HepG2 (cell line): ENCODE measurements at regions not wholly inside any gene's neighbourhood (a gene's known extent, or its start where the extent isn't known, plus 50 kb on each side); places are given as distances from the start of the nearest gene placed in this dataset.

Source experiments
- ATAC-seq: fragments of 200-7000 bp; cut with Tn5 transposase; 3 replicates; pipeline ENCODE4 v1.9.1; 2020; ENCODE audit warnings: mild to moderate bottlenecking, moderate library complexity
- BruUV-seq: library from RNA; stranded (reverse); fragments of 400-500 nt; replicated peaks from 2 replicates; lab custom pipeline; 2021; lab: Mats Ljungman, UMichigan
- CTCF ChIA-PET: fragments of 300-600 bp; formaldehyde crosslinking; extraction: SDS; loops from one replicate; lab custom pipeline; 2021; ENCODE audit warnings: low total read pairs, inconsistent platforms, low intra/inter-chr PET ratio; lab: Yijun Ruan, JAX
- POLR2A ChIA-PET: fragments of 350-600 bp; sonication (Branson Sonifier 250); formaldehyde crosslinking; loops from one replicate; lab custom pipeline; 2020; ENCODE audit warnings: antibody characterized with exemption, inconsistent platforms; lab: Yijun Ruan, JAX
- DNase-seq: peaks from one replicate; pipeline ENCODE4 v3.0.0-alpha.2; 2015; ENCODE audit warnings: low spot score
- FAIRE-seq: peaks from 3 replicates; lab custom pipeline; 2011; peaks lifted over from hg19 to GRCh38; lab: Jason Lieb, UNC
- H2AFZ ChIP-seq: one replicate; pipeline ENCODE4 v1.6.1; 2011; ENCODE audit warnings: low read length, inconsistent platforms
- H3K27ac ChIP-seq: fragments of 300-600 bp; 3 replicates; pipeline ENCODE4 v1.8.0; 2011; ENCODE audit warnings: mixed run types, mild to moderate bottlenecking, mixed read lengths, low read length, inconsistent platforms; ENCODE audit not compliant: insufficient read depth; ENCODE audit errors: extremely low read length
- H3K27me3 ChIP-seq, 2 experiments: fragments of 200-600 bp in 1 of 2; 2 replicates in 1 of 2; 3 replicates in 1 of 2; pipeline versions ENCODE4 v1.6.0 to v1.8.0; 2011; ENCODE audit warnings: low read length in 2 of 2, mild to moderate bottlenecking in 2 of 2, moderate library complexity in 2 of 2, inconsistent platforms in 1 of 2; ENCODE audit not compliant: insufficient read depth in 2 of 2, control insufficient read depth in 1 of 2
- H3K36me3 ChIP-seq, 2 experiments: fragments of 200-600 bp in 1 of 2; replicated peaks in 1 of 2; 2 replicates in 1 of 2; 3 replicates in 1 of 2; pipeline versions ENCODE4 v1.5.1 to v1.8.0; 2011; ENCODE audit warnings: low read length in 2 of 2, inconsistent platforms in 1 of 2; ENCODE audit not compliant: insufficient read depth in 2 of 2, control insufficient read depth in 1 of 2
- H3K4me1 ChIP-seq: 2 replicates; pipeline ENCODE4 v1.5.1; 2012; ENCODE audit warnings: low read length, inconsistent platforms; ENCODE audit not compliant: insufficient read depth
- H3K4me2 ChIP-seq: 2 replicates; pipeline ENCODE4 v1.6.0; 2011; ENCODE audit warnings: low read depth, low read length, inconsistent platforms
- H3K4me3 ChIP-seq, 3 experiments: fragments of 200-600 bp in 1 of 3; sonication (generic), shearing (Covaris generic) in 1 of 3; replicated peaks in 1 of 3; 2 replicates each; pipeline ENCODE4 v1.5.1; 2011 to 2016; ENCODE audit warnings: low read length in 3 of 3, inconsistent platforms in 2 of 3, low read depth in 2 of 3, mild to moderate bottlenecking in 2 of 3, control low read depth in 1 of 3, mixed read lengths in 1 of 3; ENCODE audit not compliant: insufficient read depth in 1 of 3
- H3K79me2 ChIP-seq: one replicate; pipeline ENCODE4 v1.6.1; 2011; ENCODE audit warnings: low read length, inconsistent platforms; ENCODE audit not compliant: insufficient read depth
- H3K9ac ChIP-seq: 2 replicates; pipeline ENCODE4 v1.6.0; 2011; ENCODE audit warnings: mild to moderate bottlenecking, low read depth, low read length, inconsistent platforms; ENCODE audit not compliant: insufficient read depth
- H3K9me3 ChIP-seq: 2 replicates; pipeline ENCODE4 v1.5.1; 2012; ENCODE audit warnings: mild to moderate bottlenecking, low read length
- H4K20me1 ChIP-seq: 2 replicates; pipeline ENCODE4 v1.6.0; 2011; ENCODE audit warnings: inconsistent platforms, mild to moderate bottlenecking, low read length, moderate library complexity; ENCODE audit not compliant: insufficient read depth
- ADNP ChIP-seq: sonication (generic); formaldehyde crosslinking; IDR thresholded peaks from 2 replicates; pipeline ENCODE4 v1.4.0; 2020; ENCODE audit warnings: missing genetic modification reagents
- AGO1 ChIP-seq: fragments of 200-400 bp; formaldehyde crosslinking; IDR thresholded peaks from 2 replicates; pipeline ENCODE4 v1.6.1; 2017; ENCODE audit warnings: mild to moderate bottlenecking, low read depth, low read length, moderate library complexity; ENCODE audit not compliant: poor library complexity, severe bottlenecking
- ELF1 ChIP-seq: sonication (generic); formaldehyde crosslinking; IDR thresholded peaks from 2 replicates; pipeline ENCODE4 v1.4.0; 2020; ENCODE audit warnings: missing genetic modification reagents
- HNRNPL ChIP-seq: fragments of 200-400 bp; formaldehyde crosslinking; IDR thresholded peaks from 2 replicates; pipeline ENCODE4 v1.6.1; 2017; ENCODE audit warnings: mild to moderate bottlenecking, low read depth, low read length
- NFIC ChIP-seq: IDR thresholded peaks from 2 replicates; pipeline ENCODE4 v1.6.1; 2012; ENCODE audit warnings: mild to moderate bottlenecking, low read length, inconsistent platforms
- ZNF670 ChIP-seq: sonication (generic); formaldehyde crosslinking; IDR thresholded peaks from 2 replicates; pipeline ENCODE4 v1.8.0; 2022; ENCODE audit warnings: mild to moderate bottlenecking, missing genetic modification reagents, borderline replicate concordance
- ZNF672 ChIP-seq: sonication (generic); formaldehyde crosslinking; IDR thresholded peaks from 2 replicates; pipeline ENCODE4 v1.8.1; 2022; ENCODE audit warnings: missing genetic modification reagents
- ZNF713 ChIP-seq: sonication (generic); formaldehyde crosslinking; IDR thresholded peaks from 2 replicates; pipeline ENCODE4 v1.4.0; 2020; ENCODE audit warnings: mild to moderate bottlenecking, missing genetic modification reagents
- WGBS: methylation state at CpG from one replicate; pipeline ENCODE4 v1.1.6; 2017; ENCODE audit warnings: low lambda C conversion rate; 5-methylcytosine and 5-hydroxymethylcytosine counted together
- in situ Hi-C: cut with HindIII; loops from 2 replicates; pipeline ENCODE4 v1.10.0; 2017; ENCODE audit warnings: low pct_unique_long_range_greater_than_20kb; ENCODE audit not compliant: extremely low pct_ligation_motif_present
- intact Hi-C: fragments of 100-400 bp; cut with micrococcal nuclease; formaldehyde crosslinking; loops from one replicate; pipeline ENCODE4 v1.10.0; 2022; ENCODE audit not compliant: unreplicated experiment
- TF ChIP-seq, protein P1 (sequence below): sonication (generic); formaldehyde crosslinking; conservative IDR thresholded peaks from 2 replicates; pipeline ENCODE4 v1.8.0; 2022; ENCODE audit warnings: low read depth, missing genetic modification reagents

DNA sequence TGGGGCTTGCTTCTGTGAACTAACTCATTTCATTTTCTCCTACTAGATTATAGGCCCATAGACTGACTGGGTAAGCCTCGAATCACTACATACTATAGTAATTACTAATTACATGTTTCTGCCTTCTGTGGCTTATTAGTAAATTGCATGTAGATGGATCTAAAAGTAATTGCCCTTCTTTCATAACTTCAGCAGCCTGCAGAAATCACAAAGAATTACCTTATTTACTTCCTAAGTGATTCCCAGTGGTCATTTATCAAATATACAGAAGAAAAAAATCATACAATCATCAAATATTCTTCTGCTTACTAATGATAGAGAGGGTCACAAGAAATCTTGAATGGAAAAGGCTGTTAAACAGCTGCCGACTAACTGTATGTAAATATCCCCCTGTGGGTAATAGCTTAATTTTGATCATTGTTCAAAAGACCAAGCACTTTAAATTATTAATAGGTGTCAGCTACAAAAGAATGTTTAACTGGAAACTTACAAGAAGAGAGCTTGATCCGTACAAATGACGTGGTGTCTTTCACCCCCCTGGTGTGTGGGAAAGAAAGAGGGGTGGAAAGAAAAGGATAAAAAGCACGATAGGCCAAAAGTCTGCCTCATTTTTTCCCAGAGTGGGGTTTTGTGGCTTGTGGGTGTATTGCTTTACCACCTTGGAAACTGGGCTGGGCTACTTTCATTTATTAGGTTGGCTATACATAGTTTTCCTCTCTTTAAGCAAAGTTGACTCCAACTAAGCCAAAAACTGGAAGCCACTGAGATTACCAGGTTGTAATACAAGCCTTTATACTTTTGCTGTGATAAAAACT lies 361.8 kb upstream of the ZMIZ1 start:
- POLR2A ChIA-PET: no interaction called here
- Histone ChIP-seq H3K79me2 (no peaks in the 10 kb centered on the region), H3K9ac (no peak overlapping the region), H3K4me3 (no peak overlapping the region), H3K27me3 (peaks cover 0 to 22% of the 10 kb centered on the region in 2 experiments; a peak in 4 of 5 replicates), H2AFZ (no peak overlapping the region), H3K36me3 (no peaks in the 10 kb centered on the region), H3K27ac (no peak overlapping the region), H3K4me2 (no peak overlapping the region), H4K20me1 (no peaks in the 10 kb centered on the region), H3K4me1 (no peaks in the 10 kb centered on the region), H3K9me3 (no peaks in the 10 kb centered on the region)
- in situ Hi-C loops: no loop called here
- TF ChIP-seq HNRNPL: no peak
- TF ChIP-seq ADNP (CRISPR knock-in tag): no peak
- TF ChIP-seq NFIC: no peak
- TF ChIP-seq ZNF672 (CRISPR knock-in tag): no peak
- no peak for TF ChIP-seq ZNF670 (CRISPR knock-in tag)
- no TSS peak for BruUV-seq
- no peak for FAIRE-seq
- 6% methylated on average over 5 of the region's 5 CpGs for WGBS
- no peak for ATAC-seq
- DNase-seq: no peak
- intact Hi-C loops: no loop called here
- CTCF ChIA-PET: no interaction called here

DNA sequence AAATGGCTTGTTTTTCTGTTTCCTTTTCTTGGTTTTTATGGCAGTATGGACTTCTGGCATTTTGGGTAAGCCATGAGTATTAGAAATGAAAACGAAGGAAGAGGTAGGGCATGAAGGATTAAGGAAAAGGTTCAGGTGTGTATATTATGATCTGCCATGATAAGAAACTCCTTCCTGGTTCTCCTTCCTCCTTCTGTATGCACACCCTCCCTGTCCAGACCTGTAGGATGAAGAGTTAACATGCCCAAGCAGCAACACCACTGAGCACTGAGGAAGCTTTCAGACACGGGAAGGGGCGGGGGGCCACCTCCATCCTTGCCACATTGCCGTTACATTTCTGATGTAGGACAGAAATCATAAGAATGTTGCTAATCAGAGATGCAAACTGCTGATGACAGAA lies 361.0 kb upstream of the ZMIZ1 start:
- WGBS: 8% methylated on average over 4 of the region's 4 CpGs
- Histone ChIP-seq H3K79me2 (no peaks in the 10 kb centered on the region), H3K36me3 (no peaks in the 10 kb centered on the region)
- no peak for DNase-seq
- TF ChIP-seq ELF1 (CRISPR knock-in tag) (no peak), ZNF713 (CRISPR knock-in tag) (no peak), AGO1 (no peak)
- TF ChIP-seq, protein P1, sequence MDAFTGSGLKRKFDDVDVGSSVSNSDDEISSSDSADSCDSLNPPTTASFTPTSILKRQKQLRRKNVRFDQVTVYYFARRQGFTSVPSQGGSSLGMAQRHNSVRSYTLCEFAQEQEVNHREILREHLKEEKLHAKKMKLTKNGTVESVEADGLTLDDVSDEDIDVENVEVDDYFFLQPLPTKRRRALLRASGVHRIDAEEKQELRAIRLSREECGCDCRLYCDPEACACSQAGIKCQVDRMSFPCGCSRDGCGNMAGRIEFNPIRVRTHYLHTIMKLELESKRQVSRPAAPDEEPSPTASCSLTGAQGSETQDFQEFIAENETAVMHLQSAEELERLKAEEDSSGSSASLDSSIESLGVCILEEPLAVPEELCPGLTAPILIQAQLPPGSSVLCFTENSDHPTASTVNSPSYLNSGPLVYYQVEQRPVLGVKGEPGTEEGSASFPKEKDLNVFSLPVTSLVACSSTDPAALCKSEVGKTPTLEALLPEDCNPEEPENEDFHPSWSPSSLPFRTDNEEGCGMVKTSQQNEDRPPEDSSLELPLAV: no peak
- TF ChIP-seq, all 625 proteins: peak for 0
- no peaks in the 10 kb centered on the region for H3K4me1 ChIP-seq
- POLR2A ChIA-PET: no interaction called here
- no TSS peak for BruUV-seq
- no peak overlapping the region for H3K27ac ChIP-seq
- intact Hi-C loops (no loop called here), in situ Hi-C loops (no loop called here)
- H3K9me3 ChIP-seq: no peaks in the 10 kb centered on the region
- CTCF ChIA-PET: no interaction called here
- FAIRE-seq (no peak), ATAC-seq (no peak)
- H3K4me3 ChIP-seq: no peak overlapping the region
- peaks cover 0 to 14% of the 10 kb centered on the region in 2 experiments; a peak in 4 of 5 replicates for H3K27me3 ChIP-seq
- no peak overlapping the region for H3K9ac ChIP-seq
- no peak overlapping the region for H3K4me2 ChIP-seq
- H2AFZ ChIP-seq: no peak overlapping the region
- no peaks in the 10 kb centered on the region for H4K20me1 ChIP-seq
